ENCODE measurements at regions not wholly inside any gene's neighbourhood (a gene's known extent, or its start where the extent isn't known, plus 50 kb on each side); places are given as distances from the start of the nearest gene placed in this dataset.

DNA sequence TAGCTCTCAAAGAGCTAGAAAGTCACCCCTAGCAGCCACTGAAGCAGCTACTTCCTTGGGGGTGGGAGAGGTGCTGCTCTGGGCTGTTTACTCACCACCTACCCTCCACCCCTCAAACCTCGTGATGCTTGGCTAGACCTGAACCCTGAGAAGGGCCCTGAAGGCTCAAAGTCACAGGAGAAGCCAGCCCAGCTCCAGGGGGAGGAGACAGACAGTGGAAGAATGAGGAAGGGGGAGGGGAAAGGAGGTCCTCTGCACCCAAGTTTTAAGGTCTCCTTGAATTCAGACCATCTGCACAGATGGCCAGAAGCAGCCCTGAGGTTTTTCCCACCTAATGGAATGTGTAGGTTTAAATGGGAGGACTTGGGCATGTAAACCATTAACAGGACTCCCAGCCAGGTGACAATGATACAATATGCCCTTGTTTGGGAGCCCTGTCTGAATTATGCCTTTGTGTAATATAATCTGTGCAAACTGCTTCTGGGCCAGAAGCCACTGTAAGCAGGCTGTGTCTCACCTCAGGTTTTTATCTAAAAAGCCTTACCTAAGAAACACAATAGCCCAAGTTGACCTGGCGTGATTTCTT, 180.5 kb downstream of the PIK3R1 start:
- no peaks in the 10 kb centered on the region for H3K36me3 ChIP-seq
- intact Hi-C loops (cut with DNase I) = no loop called here
- H3K9me3 ChIP-seq = peaks cover 0 to 6% (median 0%) of the 10 kb centered on the region in 4 donors
- no peak for TF ChIP-seq EP300 (IDR thresholded peaks at IDR 0.05)
- no peak for TF ChIP-seq POLR2AphosphoS5 (IDR thresholded peaks at IDR 0.05)
- TF ChIP-seq, protein P1, sequence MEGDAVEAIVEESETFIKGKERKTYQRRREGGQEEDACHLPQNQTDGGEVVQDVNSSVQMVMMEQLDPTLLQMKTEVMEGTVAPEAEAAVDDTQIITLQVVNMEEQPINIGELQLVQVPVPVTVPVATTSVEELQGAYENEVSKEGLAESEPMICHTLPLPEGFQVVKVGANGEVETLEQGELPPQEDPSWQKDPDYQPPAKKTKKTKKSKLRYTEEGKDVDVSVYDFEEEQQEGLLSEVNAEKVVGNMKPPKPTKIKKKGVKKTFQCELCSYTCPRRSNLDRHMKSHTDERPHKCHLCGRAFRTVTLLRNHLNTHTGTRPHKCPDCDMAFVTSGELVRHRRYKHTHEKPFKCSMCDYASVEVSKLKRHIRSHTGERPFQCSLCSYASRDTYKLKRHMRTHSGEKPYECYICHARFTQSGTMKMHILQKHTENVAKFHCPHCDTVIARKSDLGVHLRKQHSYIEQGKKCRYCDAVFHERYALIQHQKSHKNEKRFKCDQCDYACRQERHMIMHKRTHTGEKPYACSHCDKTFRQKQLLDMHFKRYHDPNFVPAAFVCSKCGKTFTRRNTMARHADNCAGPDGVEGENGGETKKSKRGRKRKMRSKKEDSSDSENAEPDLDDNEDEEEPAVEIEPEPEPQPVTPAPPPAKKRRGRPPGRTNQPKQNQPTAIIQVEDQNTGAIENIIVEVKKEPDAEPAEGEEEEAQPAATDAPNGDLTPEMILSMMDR (IDR thresholded peaks at IDR 0.05) = no peak
- TF ChIP-seq POLR2A (IDR thresholded peaks at IDR 0.05; ENCODE audit: low read depth) = no peak
- no peak overlapping the region for H3K27ac ChIP-seq (replicated peaks in 1 of 4)
- no peaks in the 10 kb centered on the region for H3K4me1 ChIP-seq
- 79% methylated on average over 2 of the region's 2 CpGs for WGBS
- DNase-seq (ENCODE audit: extremely low spot score) = no peak
- no peaks in the 10 kb centered on the region for H3K27me3 ChIP-seq
- no peak overlapping the region for H3K4me3 ChIP-seq

DNA sequence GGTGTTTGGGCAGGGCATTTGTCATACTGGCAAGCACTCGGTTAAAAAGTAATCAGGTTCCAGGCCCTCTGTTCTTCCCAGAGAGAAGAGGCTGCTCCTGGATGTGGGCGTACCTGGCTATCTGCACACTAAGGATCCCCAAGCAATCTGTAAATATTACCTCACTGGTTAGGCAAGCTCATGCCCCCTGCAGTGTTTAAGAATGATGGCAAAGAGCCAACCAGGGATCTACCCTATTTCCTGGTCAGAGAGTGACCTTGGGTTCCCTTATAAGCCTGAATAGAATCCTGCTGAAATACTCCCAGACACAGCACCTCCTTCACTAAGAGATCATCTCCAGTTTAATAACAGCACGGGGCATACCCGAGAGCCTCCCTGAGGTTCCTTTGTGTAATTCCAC, 181.2 kb downstream of the PIK3R1 start:
- Histone ChIP-seq H3K27me3 (no peaks in the 10 kb centered on the region), H3K36me3 (no peaks in the 10 kb centered on the region), H3K27ac (replicated peaks in 1 of 4) (no peak overlapping the region), H3K4me1 (no peaks in the 10 kb centered on the region), H3K9me3 (peaks cover 0 to 6% (median 0%) of the 10 kb centered on the region in 4 donors), H3K4me3 (no peak overlapping the region)
- no peak for DNase-seq (ENCODE audit: extremely low spot score)
- WGBS = 78% methylated on average over 4 of the region's 4 CpGs
- TF ChIP-seq EP300 (IDR thresholded peaks at IDR 0.05) (no peak), POLR2A (IDR thresholded peaks at IDR 0.05; ENCODE audit: low read depth) (no peak), POLR2AphosphoS5 (IDR thresholded peaks at IDR 0.05) (no peak)
- TF ChIP-seq, protein P1 (IDR thresholded peaks at IDR 0.05) = no peak
- intact Hi-C loops (cut with DNase I) = no loop called here

DNA sequence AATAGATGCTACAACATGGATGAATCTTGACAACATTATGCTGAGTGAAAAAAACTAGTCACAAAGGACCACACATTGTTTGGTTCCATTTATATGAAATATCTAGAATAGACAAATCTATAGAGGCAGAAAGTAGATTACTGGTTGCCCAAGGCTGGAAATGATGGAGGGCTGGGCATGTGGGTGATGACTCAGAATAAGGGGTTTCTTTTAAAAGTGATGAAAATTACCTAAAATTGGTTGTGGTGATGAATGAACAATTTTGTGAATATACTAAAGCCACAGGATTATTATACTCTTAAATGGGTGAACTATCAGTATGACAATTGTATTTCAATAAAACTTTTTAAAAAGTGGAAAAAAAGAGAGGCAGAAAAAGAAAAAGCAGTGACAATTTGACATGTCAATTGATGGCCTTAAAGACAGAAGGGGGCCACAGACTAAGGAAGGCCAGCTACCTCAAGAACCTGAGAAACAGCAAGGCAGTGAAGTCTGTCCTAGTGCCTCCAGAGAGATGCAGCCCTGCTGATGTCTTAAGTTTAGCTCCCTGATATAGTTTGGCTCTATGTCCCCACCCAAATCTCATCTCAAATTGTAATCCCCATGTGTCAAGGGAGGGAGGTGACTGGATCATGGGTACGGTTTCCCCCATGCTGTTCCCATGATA, 182.7 kb downstream of the PIK3R1 start:
- TF ChIP-seq EP300 (IDR thresholded peaks at IDR 0.05) (no peak), POLR2AphosphoS5 (IDR thresholded peaks at IDR 0.05) (no peak), POLR2A (IDR thresholded peaks at IDR 0.05; ENCODE audit: low read depth) (no peak)
- TF ChIP-seq, protein P1 (IDR thresholded peaks at IDR 0.05) = no peak
- Histone ChIP-seq H3K4me3 (no peak overlapping the region), H3K27me3 (no peaks in the 10 kb centered on the region), H3K27ac (replicated peaks in 1 of 4) (no peak overlapping the region), H3K4me1 (no peaks in the 10 kb centered on the region), H3K9me3 (peaks cover 0 to 6% (median 0%) of the 10 kb centered on the region in 4 donors), H3K36me3 (no peaks in the 10 kb centered on the region)
- WGBS = 86% methylated on average over 1 of the region's 1 CpG
- intact Hi-C loops (cut with DNase I) = no loop called here
- no peak for DNase-seq (ENCODE audit: extremely low spot score)

DNA sequence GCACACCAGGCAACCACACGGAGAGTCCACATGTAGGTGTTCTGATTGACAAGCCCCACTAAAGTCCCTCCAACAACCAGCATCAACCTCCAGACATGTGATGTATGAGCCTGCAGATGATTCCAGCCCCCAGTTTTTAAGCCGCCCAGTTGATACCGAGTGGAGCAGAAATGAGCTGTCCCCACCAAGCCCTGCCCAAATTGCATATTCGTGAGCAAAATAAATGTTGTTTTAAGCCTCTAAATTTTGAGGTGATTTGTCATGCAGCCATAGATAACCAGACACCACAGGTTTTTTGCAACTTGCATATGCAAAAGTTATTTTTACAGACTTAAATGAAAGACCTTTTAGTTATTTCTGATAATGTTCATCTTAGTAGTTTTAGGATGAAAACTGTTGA, 187.7 kb downstream of the PIK3R1 start:
- no peak for DNase-seq (ENCODE audit: extremely low spot score)
- Histone ChIP-seq H3K4me3 (no peak overlapping the region), H3K36me3 (no peaks in the 10 kb centered on the region), H3K4me1 (peaks cover 0 to 6% (median 3%) of the 10 kb centered on the region in 4 donors), H3K27me3 (no peaks in the 10 kb centered on the region), H3K9me3 (no peaks in the 10 kb centered on the region), H3K27ac (replicated peaks in 1 of 4) (no peak overlapping the region)
- intact Hi-C loops (cut with DNase I) = no loop called here
- WGBS = 65% methylated on average over 4 of the region's 4 CpGs
- no peak for TF ChIP-seq POLR2AphosphoS5 (IDR thresholded peaks at IDR 0.05)
- TF ChIP-seq, protein P1 (IDR thresholded peaks at IDR 0.05) = no peak
- no peak for TF ChIP-seq EP300 (IDR thresholded peaks at IDR 0.05)
- no peak for TF ChIP-seq POLR2A (IDR thresholded peaks at IDR 0.05; ENCODE audit: low read depth)
